ENCODE measurements at regions not wholly inside any gene's neighbourhood (a gene's known extent, or its start where the extent isn't known, plus 50 kb on each side); places are given as distances from the start of the nearest gene placed in this dataset.

- TF ChIP-seq CTCF (IDR thresholded peaks at IDR 0.05; ENCODE audit: low read depth, low read length), result no peak
- no peak overlapping the region for H3K4me3 ChIP-seq (ENCODE audit: low read depth, low read length)
Measured at GRCh38 chr11:115892016-115892415, 387.8 kb upstream of the CADM1 start.

DNA sequence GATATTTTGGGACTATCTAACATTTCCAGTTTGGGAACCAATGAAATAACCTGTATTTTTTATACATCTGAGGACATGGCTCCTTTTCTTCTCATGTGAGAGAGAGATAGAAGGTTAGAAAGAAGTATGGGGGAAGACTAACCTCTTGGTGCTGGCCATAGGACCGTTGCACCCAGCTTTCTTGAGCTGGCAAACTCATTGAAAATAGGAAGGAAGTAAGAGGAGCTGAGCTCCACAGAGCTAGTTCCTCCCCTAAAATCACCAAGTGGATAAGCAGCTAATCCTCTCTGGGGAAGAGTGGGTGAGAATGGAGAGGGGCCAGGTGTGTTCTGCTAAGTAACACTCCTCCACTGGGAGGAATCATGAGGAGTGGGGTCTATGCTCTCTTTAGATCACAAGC lies 387.4 kb upstream of the CADM1 start:
- no peak for TF ChIP-seq CTCF (IDR thresholded peaks at IDR 0.05; ENCODE audit: low read depth, low read length)
- no peak overlapping the region for H3K4me3 ChIP-seq (ENCODE audit: low read depth, low read length)

- H3K4me3 ChIP-seq (ENCODE audit: low read depth, low read length), result no peak overlapping the region
- TF ChIP-seq CTCF (IDR thresholded peaks at IDR 0.05; ENCODE audit: low read depth, low read length), result no peak
Measured at GRCh38 chr11:115890500-115890899, 386.3 kb upstream of the CADM1 start.

DNA sequence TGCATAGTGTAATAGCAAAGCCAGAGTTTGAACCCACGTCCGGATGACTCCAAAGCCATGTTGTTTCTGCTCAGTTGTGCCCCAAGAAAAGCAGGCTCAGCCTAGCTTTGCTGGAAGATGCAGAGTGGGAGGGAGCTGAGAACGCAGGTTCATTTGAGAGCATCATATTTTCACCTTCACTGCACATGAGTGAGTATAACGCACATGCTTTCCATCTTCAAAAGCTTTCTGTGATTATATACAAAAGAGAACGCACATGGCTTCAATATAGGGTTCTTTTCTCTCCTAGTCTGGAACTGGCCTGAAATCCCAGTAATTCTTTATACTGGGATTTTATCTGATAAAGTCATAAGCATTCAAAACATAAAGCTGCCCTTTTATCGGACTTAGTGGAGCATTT lies 385.5 kb upstream of the CADM1 start:
- no peak for TF ChIP-seq CTCF (IDR thresholded peaks at IDR 0.05; ENCODE audit: low read depth, low read length)
- no peak overlapping the region for H3K4me3 ChIP-seq (ENCODE audit: low read depth, low read length)

DNA sequence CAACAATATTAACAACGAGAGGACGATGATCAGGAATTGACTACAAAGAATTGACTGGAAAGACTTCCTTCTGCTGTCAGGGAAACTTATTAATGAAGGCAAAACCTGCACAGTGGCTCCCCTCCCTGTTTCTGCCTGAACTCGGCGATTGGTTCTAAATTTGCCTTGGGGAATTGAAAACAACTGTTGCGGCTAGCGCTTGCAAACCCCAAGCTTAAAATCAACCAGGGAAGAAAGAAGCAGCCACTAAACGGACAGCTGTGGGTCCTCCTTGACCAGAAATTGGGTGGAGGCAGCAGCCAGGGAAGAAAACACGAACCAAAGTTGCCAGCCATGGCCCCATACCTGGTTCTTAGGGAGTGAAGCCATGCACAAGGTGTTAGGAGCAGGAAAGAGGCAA lies 383.5 kb upstream of the CADM1 start:
- no peak for TF ChIP-seq CTCF (IDR thresholded peaks at IDR 0.05; ENCODE audit: low read depth, low read length)
- H3K4me3 ChIP-seq (ENCODE audit: low read depth, low read length), result no peak overlapping the region

- H3K4me3 ChIP-seq (ENCODE audit: low read depth, low read length), result no peak overlapping the region
- no peak for TF ChIP-seq CTCF (IDR thresholded peaks at IDR 0.05; ENCODE audit: low read depth, low read length)
Measured at GRCh38 chr11:115887316-115887715, 383.1 kb upstream of the CADM1 start.

- no peak overlapping the region for H3K4me3 ChIP-seq (ENCODE audit: low read depth, low read length)
- TF ChIP-seq CTCF (IDR thresholded peaks at IDR 0.05; ENCODE audit: low read depth, low read length), result no peak
Measured at GRCh38 chr11:115886422-115886733, 382.2 kb upstream of the CADM1 start.
